Nephron (organoid): ENCODE measurements at regions not wholly inside any gene's neighbourhood (a gene's known extent, or its start where the extent isn't known, plus 50 kb on each side); places are given as distances from the start of the nearest gene placed in this dataset.
A peak's percentile ranks its signal among the peaks of the same experiment; 100 is the strongest.

ENCODE experiments used
- H3K27ac Mint-ChIP-seq, 3 experiments: 2 replicates each; pipeline ENCODE4 v1.8.0; 2020; ENCODE audit warnings: mixed read lengths in 3 of 3, mild to moderate bottlenecking in 2 of 3, moderate library complexity in 1 of 3
- H3K27me3 Mint-ChIP-seq: 2 replicates; pipeline ENCODE4 v1.8.0; 2021; ENCODE audit warnings: low read depth, mild to moderate bottlenecking, moderate library complexity, mixed read lengths
- H3K36me3 Mint-ChIP-seq: 2 replicates; pipeline ENCODE4 v1.8.0; 2020; ENCODE audit warnings: low read depth, mixed read lengths
- H3K4me1 Mint-ChIP-seq: 2 replicates; pipeline ENCODE4 v1.8.0; 2020; ENCODE audit warnings: mixed read lengths
- H3K4me3 Mint-ChIP-seq, 3 experiments: 2 replicates each; pipeline ENCODE4 v1.8.0; 2020; ENCODE audit warnings: mild to moderate bottlenecking in 3 of 3, mixed read lengths in 3 of 3, moderate library complexity in 2 of 3
- H3K9me3 Mint-ChIP-seq: 2 replicates; pipeline ENCODE4 v1.8.0; 2020; ENCODE audit warnings: mixed read lengths
- CTCF ChIP-seq, 3 experiments: fragments of 200-600 bp; sonication (generic); IDR thresholded peaks; one replicate each; pipeline ENCODE4 v1.5.0; 2021; ENCODE audit warnings: antibody characterized with exemption in 3 of 3; ENCODE audit not compliant: unreplicated experiment in 3 of 3

- Mint-ChIP-seq H3K9me3 (peaks cover 3% of the 10 kb centered on the region), H3K4me1 (peaks cover 24% of the 10 kb centered on the region), H3K27me3 (no peaks in the 10 kb centered on the region), H3K4me3 (no peak overlapping the region), H3K36me3 (no peaks in the 10 kb centered on the region), H3K27ac (no peak overlapping the region)
- no peak for TF ChIP-seq CTCF (IDR thresholded peaks at IDR 0.05; ENCODE audit: unreplicated experiment in 3 of 3)
Observed at GRCh38 chr11:80782135-80782885, 1341.5 kb upstream of the TENM4 start.

GRCh38 chr11:80779905-80780605 lies 1339.2 kb upstream of the TENM4 start:
- peaks cover 3% of the 10 kb centered on the region for H3K9me3 Mint-ChIP-seq
- H3K36me3 Mint-ChIP-seq, result no peaks in the 10 kb centered on the region
- no peaks in the 10 kb centered on the region for H3K27me3 Mint-ChIP-seq
- peak overlapping the region in 2 of 3 experiments; percentile 47 to 68 for H3K27ac Mint-ChIP-seq
- H3K4me3 Mint-ChIP-seq, result peak overlapping the region in 1 of 3 experiments; percentile 21
- H3K4me1 Mint-ChIP-seq, result peaks cover 24% of the 10 kb centered on the region
- no peak for TF ChIP-seq CTCF (IDR thresholded peaks at IDR 0.05; ENCODE audit: unreplicated experiment in 3 of 3)

- Mint-ChIP-seq H3K9me3 (peaks cover 3% of the 10 kb centered on the region), H3K27me3 (no peaks in the 10 kb centered on the region), H3K4me1 (peaks cover 19% of the 10 kb centered on the region), H3K36me3 (no peaks in the 10 kb centered on the region), H3K27ac (no peak overlapping the region), H3K4me3 (no peak overlapping the region)
- no peak for TF ChIP-seq CTCF (IDR thresholded peaks at IDR 0.05; ENCODE audit: unreplicated experiment in 3 of 3)
Observed at GRCh38 chr11:80778941-80779340, 1338.1 kb upstream of the TENM4 start.

- TF ChIP-seq CTCF (IDR thresholded peaks at IDR 0.05; ENCODE audit: unreplicated experiment in 3 of 3), result no peak
- Mint-ChIP-seq H3K4me3 (no peak overlapping the region), H3K9me3 (peaks cover 4% of the 10 kb centered on the region), H3K4me1 (peaks cover 14% of the 10 kb centered on the region), H3K36me3 (no peaks in the 10 kb centered on the region), H3K27me3 (no peaks in the 10 kb centered on the region), H3K27ac (no peak overlapping the region)
Observed at GRCh38 chr11:80778432-80778831, 1337.6 kb upstream of the TENM4 start.

- H3K9me3 Mint-ChIP-seq, result peaks cover 6% of the 10 kb centered on the region
Observed at GRCh38 chr11:80773919-80774318, 1333.1 kb upstream of the TENM4 start.

More at GRCh38 chr11:80773919-80774318, 1333.1 kb upstream of the TENM4 start:
- Mint-ChIP-seq H3K4me1 (no peaks in the 10 kb centered on the region), H3K36me3 (no peaks in the 10 kb centered on the region), H3K27me3 (no peaks in the 10 kb centered on the region), H3K27ac (no peak overlapping the region), H3K4me3 (no peak overlapping the region)
- TF ChIP-seq CTCF (IDR thresholded peaks at IDR 0.05; ENCODE audit: unreplicated experiment in 3 of 3), result no peak
